ENCODE measurements at regions not wholly inside any gene's neighbourhood (a gene's known extent, or its start where the extent isn't known, plus 50 kb on each side); places are given as distances from the start of the nearest gene placed in this dataset.

GRCh38 chr5:171623551-171624097, 162.0 kb upstream of the SMIM23 start:
- no peaks in the 10 kb centered on the region for H3K27me3 ChIP-seq (ENCODE audit: insufficient read depth, low read depth)
- no peaks in the 10 kb centered on the region for H3K79me2 ChIP-seq (ENCODE audit: insufficient read depth, low read depth)
- H3K4me3 ChIP-seq (IDR thresholded peaks at IDR 0.05; ENCODE audit: insufficient read depth, low read depth, low read length), result no peak overlapping the region
- H3K36me3 ChIP-seq (ENCODE audit: insufficient read depth), result no peaks in the 10 kb centered on the region
- no peak overlapping the region for H2AFZ ChIP-seq (ENCODE audit: low read depth)
- no peak overlapping the region for H3K9ac ChIP-seq
- H4K20me1 ChIP-seq (ENCODE audit: insufficient read depth), result no peaks in the 10 kb centered on the region
- no peak overlapping the region for H3K4me2 ChIP-seq
- H3K4me1 ChIP-seq (ENCODE audit: low read depth, poor library complexity, severe bottlenecking), result no peaks in the 10 kb centered on the region
- no peak overlapping the region for H3K27ac ChIP-seq
- TF ChIP-seq CTCF (conservative IDR thresholded peaks at IDR 0.05; ENCODE audit: low read depth, low read length), result no peak

DNA sequence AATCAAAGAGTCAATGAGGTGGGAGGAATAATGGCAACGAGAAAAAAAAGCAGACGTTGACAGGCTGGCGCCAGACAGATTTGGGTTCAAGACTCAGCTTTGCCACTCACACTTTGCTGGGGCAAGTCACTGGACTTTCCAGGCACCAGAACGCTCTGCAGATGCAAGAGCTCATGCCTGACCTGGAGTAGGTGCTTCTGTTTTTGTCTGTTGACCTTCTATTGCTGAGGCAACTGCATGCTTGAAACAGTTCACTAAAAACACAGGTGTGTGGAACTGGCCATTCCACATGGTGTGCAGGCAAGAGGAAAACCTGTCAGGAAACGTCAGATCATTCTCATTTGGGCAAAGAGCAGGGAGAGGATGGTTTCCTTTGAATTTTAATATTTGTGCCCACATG, 161.2 kb upstream of the SMIM23 start:
- Histone ChIP-seq H3K4me2 (no peak overlapping the region), H3K79me2 (ENCODE audit: insufficient read depth, low read depth) (no peaks in the 10 kb centered on the region), H3K27ac (no peak overlapping the region), H3K4me3 (IDR thresholded peaks at IDR 0.05; ENCODE audit: insufficient read depth, low read depth, low read length) (no peak overlapping the region), H3K4me1 (ENCODE audit: low read depth, poor library complexity, severe bottlenecking) (no peaks in the 10 kb centered on the region), H2AFZ (ENCODE audit: low read depth) (no peak overlapping the region), H4K20me1 (ENCODE audit: insufficient read depth) (no peaks in the 10 kb centered on the region), H3K27me3 (ENCODE audit: insufficient read depth, low read depth) (no peaks in the 10 kb centered on the region), H3K36me3 (ENCODE audit: insufficient read depth) (no peaks in the 10 kb centered on the region), H3K9ac (no peak overlapping the region)
- no peak for TF ChIP-seq CTCF (conservative IDR thresholded peaks at IDR 0.05; ENCODE audit: low read depth, low read length)

DNA sequence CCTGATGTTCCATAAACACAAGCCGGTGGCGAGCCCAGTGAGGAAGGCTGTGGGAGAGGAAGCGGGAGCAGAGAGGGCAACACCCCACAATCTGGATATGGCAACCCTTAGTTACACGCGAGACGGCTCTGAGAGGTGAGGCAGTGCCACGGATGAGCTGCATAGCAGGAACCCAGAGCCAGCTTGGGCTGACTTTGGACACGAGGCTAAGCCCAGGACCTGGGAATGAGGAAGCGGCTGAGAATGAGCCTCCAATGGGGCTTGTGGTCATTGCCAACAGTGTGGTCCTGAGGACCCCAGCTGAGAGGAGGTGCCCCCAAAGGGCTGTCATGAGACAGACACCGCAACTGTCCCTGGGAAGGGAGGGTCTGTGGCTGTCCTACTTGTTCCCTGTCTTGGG, 160.0 kb upstream of the SMIM23 start:
- Histone ChIP-seq H2AFZ (ENCODE audit: low read depth) (no peak overlapping the region), H3K27ac (no peak overlapping the region), H3K36me3 (ENCODE audit: insufficient read depth) (no peaks in the 10 kb centered on the region), H3K9ac (no peak overlapping the region), H4K20me1 (ENCODE audit: insufficient read depth) (no peaks in the 10 kb centered on the region), H3K79me2 (ENCODE audit: insufficient read depth, low read depth) (no peaks in the 10 kb centered on the region), H3K4me1 (ENCODE audit: low read depth, poor library complexity, severe bottlenecking) (peaks cover 10% of the 10 kb centered on the region), H3K4me2 (no peak overlapping the region), H3K4me3 (IDR thresholded peaks at IDR 0.05; ENCODE audit: insufficient read depth, low read depth, low read length) (no peak overlapping the region), H3K27me3 (ENCODE audit: insufficient read depth, low read depth) (no peaks in the 10 kb centered on the region)
- no peak for TF ChIP-seq CTCF (conservative IDR thresholded peaks at IDR 0.05; ENCODE audit: low read depth, low read length)

DNA sequence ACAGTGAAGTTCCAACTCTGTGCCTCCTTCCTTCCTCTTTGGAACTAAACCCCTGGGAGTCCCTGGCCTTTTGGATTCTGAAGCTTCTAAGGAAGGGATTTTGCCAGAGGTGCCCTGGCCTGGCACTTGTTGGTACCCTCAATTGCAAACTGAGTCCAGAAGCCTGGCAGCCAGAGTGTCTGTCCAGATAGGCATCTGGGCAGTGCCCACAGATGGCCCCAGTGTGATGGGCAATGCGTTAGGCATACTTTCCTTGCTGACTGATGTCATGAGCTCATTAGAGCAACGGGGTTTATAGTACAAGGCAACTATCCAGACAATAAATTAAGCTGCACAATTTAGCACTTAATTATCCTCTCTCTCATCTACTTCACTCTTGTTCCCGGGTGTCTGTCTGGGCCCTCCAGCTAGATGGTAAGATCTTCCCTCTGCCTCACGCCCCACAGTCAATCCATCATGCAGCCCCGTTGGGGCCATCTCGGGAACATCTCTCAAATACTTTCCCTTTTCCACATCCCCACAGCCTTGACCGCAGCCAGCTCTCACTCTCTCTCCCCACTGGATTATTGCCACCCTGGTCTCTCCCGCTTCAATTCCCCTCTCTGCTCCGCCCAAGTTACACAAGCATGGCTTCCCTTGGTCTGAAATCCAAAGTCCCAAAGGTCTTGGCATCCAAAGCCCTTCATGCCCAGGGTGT, 157.5 kb upstream of the SMIM23 start:
- H4K20me1 ChIP-seq (ENCODE audit: insufficient read depth), result no peaks in the 10 kb centered on the region
- no peak overlapping the region for H2AFZ ChIP-seq (ENCODE audit: low read depth)
- no peaks in the 10 kb centered on the region for H3K36me3 ChIP-seq (ENCODE audit: insufficient read depth)
- TF ChIP-seq CTCF (conservative IDR thresholded peaks at IDR 0.05; ENCODE audit: low read depth, low read length), result no peak
- H3K4me2 ChIP-seq, result no peak overlapping the region
- H3K27me3 ChIP-seq (ENCODE audit: insufficient read depth, low read depth), result no peaks in the 10 kb centered on the region
- H3K79me2 ChIP-seq (ENCODE audit: insufficient read depth, low read depth), result no peaks in the 10 kb centered on the region
- peaks cover 33% of the 10 kb centered on the region for H3K4me1 ChIP-seq (ENCODE audit: low read depth, poor library complexity, severe bottlenecking)
- no peak overlapping the region for H3K9ac ChIP-seq
- no peak overlapping the region for H3K27ac ChIP-seq
- H3K4me3 ChIP-seq (IDR thresholded peaks at IDR 0.05; ENCODE audit: insufficient read depth, low read depth, low read length), result no peak overlapping the region

All from KMS-11 (cell line).